Right lobe of liver (tissue), 4 donors: ENCODE measurements at regions not wholly inside any gene's neighbourhood (a gene's known extent, or its start where the extent isn't known, plus 50 kb on each side); places are given as distances from the start of the nearest gene placed in this dataset.

ENCODE experiments used
- CTCF ChIP-seq, 4 donors: fragments of 200-600 bp in 3 of 4; fragments of 450-650 bp in 1 of 4; IDR thresholded peaks; one replicate each; pipeline versions ENCODE4 v1.5.1 to v1.8.0; 2016 to 2022; ENCODE audit warnings: antibody characterized with exemption in 4 of 4, mild to moderate bottlenecking in 2 of 4
- POLR2A ChIP-seq: fragments of 450-650 bp; IDR thresholded peaks from one replicate; pipeline ENCODE4 v1.6.1; 2017; ENCODE audit warnings: antibody characterized with exemption, mild to moderate bottlenecking
- donor health status: DM: no; HTN: no; CAD: no.
- donor health status: DM: no; HTN: no; CAD: no.
- donor health status: DM: no; HTN: yes; CAD: no.

GRCh38 chr6:9173229-9173628 lies 737.9 kb upstream of the SLC35B3 start:
- no peak for TF ChIP-seq CTCF (IDR thresholded peaks at IDR 0.05)
- no peak for TF ChIP-seq POLR2A
